Thoracic aorta (tissue), 2 donors: ENCODE measurements at regions not wholly inside any gene's neighbourhood (a gene's known extent, or its start where the extent isn't known, plus 50 kb on each side); places are given as distances from the start of the nearest gene placed in this dataset.
"Not testable (repeated sequence)": the region's sequence is repeated elsewhere in the genome, so short reads cannot be mapped to it uniquely, and the experiment has no call there.

ENCODE experiments used
- ATAC-seq: fragments of 150-250 bp; one replicate; pipeline ENCODE4 v1.8.0; 2017; ENCODE audit warnings: low read depth; ENCODE audit not compliant: insufficient number of reproducible peaks, low FRiP score
- DNase-seq: peaks from one replicate; pipeline ENCODE4 v3.0.0-alpha.2; 2020; ENCODE audit warnings: low spot score
- H3K27ac ChIP-seq, 2 donors: fragments of 200-600 bp; sonication (generic); 1 replicate in 1 of 2; 2 replicates in 1 of 2; pipeline ENCODE4 v1.5.1; 2016; ENCODE audit warnings: mild to moderate bottlenecking in 2 of 2, moderate library complexity in 2 of 2
- H3K27me3 ChIP-seq: fragments of 200-600 bp; sonication (generic); replicated peaks from 2 replicates; pipeline ENCODE4 v1.6.0; 2016; ENCODE audit warnings: mild to moderate bottlenecking; ENCODE audit not compliant: insufficient read depth
- H3K36me3 ChIP-seq: fragments of 200-600 bp; sonication (generic); one replicate; pipeline ENCODE4 v1.5.1; 2016
- H3K4me1 ChIP-seq, 2 donors: fragments of 200-600 bp; sonication (generic); 1 replicate in 1 of 2; 2 replicates in 1 of 2; pipeline versions ENCODE4 v1.5.1 to v1.6.0; 2016; ENCODE audit warnings: low read depth in 2 of 2, mild to moderate bottlenecking in 1 of 2; ENCODE audit not compliant: control insufficient read depth in 1 of 2
- H3K4me3 ChIP-seq: fragments of 200-600 bp; sonication (generic); 2 replicates; pipeline ENCODE4 v1.5.1; 2016; ENCODE audit warnings: mild to moderate bottlenecking
- H3K9me3 ChIP-seq: fragments of 200-600 bp; sonication (generic); 2 replicates; pipeline ENCODE4 v1.5.1; 2016
- TF ChIP-seq, protein P1 (sequence below): fragments of 200-600 bp; sonication (generic); IDR thresholded peaks from one replicate; pipeline ENCODE4 v1.5.1; 2019; ENCODE audit warnings: antibody characterized with exemption

DNA sequence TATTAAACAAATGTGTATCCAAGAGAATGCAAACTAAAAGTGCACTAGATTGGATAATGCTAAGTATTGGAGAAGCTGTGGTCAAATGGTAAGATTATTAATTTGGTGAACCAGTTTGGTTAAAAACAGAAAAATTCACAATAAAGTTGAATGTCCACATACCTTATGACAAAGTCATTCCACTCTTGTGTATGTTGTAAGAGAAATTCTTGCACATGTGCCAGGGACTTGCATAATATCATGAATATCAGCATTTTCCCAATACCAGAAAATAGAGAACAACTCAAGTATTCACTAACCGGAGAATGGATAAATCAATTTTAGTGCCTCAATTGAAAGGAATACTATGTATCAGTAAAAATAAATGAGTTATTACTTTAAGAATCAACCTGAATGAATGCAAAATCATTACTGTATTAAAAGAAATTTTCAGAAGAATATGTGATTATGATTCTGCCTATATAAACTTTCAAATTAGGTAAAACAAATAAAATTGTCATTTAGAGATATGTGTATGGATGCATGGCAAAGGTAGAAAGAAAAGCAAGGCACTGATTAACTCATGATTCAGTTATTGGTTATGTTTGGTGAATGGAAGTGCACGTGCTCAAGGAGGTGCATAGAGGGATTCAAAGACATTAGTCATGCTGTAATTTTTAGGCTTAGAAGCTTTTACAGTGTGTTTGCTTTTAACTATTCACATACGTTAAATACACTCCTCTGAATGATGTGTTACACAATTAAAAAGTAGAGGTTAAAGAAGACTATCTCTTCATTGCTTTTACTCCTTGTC lies 217.4 kb upstream of the KCNK2 start:
- Histone ChIP-seq H3K36me3 (no peaks in the 10 kb centered on the region), H3K9me3 (no peaks in the 10 kb centered on the region), H3K27me3 (no peaks in the 10 kb centered on the region), H3K4me3 (no peak overlapping the region), H3K27ac (no peak overlapping the region), H3K4me1 (no peaks in the 10 kb centered on the region)
- ATAC-seq, result no peak
- TF ChIP-seq, protein P1, sequence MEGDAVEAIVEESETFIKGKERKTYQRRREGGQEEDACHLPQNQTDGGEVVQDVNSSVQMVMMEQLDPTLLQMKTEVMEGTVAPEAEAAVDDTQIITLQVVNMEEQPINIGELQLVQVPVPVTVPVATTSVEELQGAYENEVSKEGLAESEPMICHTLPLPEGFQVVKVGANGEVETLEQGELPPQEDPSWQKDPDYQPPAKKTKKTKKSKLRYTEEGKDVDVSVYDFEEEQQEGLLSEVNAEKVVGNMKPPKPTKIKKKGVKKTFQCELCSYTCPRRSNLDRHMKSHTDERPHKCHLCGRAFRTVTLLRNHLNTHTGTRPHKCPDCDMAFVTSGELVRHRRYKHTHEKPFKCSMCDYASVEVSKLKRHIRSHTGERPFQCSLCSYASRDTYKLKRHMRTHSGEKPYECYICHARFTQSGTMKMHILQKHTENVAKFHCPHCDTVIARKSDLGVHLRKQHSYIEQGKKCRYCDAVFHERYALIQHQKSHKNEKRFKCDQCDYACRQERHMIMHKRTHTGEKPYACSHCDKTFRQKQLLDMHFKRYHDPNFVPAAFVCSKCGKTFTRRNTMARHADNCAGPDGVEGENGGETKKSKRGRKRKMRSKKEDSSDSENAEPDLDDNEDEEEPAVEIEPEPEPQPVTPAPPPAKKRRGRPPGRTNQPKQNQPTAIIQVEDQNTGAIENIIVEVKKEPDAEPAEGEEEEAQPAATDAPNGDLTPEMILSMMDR, result no peak
- DNase-seq, result no peak

DNA sequence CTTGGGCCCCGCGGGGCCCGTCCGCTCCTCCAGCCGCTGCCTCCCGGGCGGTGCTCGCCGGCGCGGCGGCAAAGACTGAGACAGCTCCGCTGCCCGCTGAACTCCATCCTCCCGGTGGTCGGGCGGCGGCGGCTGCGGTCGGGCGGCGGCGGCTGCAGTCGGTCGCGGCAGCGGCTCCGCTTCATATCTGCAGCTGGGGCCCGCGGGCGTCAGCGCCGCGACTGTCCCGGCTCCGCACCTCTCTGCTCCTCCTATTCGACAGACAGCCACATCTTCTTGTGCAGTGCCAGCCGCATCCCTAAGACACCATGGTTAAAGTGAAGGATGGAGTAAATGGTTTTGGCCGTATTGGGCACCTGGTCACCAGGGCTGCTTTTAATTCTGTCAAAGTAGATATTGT lies 212.1 kb upstream of the KCNK2 start:
- not testable (repeated sequence) for DNase-seq, ATAC-seq, H3K36me3 ChIP-seq, H3K27me3 ChIP-seq, H3K9me3 ChIP-seq, H3K27ac ChIP-seq, H3K4me1 ChIP-seq, H3K4me3 ChIP-seq

DNA sequence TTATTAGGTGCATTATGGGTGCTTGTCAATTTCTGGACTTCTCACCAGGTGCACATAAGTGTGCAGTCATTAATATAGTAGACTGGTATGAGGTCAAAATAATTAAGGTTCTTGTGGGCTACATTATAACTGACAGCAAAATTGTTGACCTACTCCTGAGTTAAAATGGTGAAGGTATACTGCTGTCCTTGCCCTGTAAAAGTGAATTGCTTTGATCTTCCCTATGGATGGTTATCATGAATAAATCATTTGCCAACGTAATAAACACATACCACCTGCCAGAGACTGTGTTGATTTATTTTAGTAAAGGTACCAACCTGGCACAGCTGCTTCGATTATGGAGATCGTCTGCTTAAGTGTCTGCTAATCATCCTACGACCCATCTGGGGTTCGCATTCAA lies 201.6 kb upstream of the KCNK2 start:
- TF ChIP-seq, protein P1, result no peak
- no peak overlapping the region for H3K4me3 ChIP-seq
- no peaks in the 10 kb centered on the region for H3K9me3 ChIP-seq
- H3K36me3 ChIP-seq, result no peaks in the 10 kb centered on the region
- no peak for DNase-seq
- no peaks in the 10 kb centered on the region for H3K27me3 ChIP-seq
- no peaks in the 10 kb centered on the region for H3K4me1 ChIP-seq
- no peak for ATAC-seq
- no peak overlapping the region for H3K27ac ChIP-seq

DNA sequence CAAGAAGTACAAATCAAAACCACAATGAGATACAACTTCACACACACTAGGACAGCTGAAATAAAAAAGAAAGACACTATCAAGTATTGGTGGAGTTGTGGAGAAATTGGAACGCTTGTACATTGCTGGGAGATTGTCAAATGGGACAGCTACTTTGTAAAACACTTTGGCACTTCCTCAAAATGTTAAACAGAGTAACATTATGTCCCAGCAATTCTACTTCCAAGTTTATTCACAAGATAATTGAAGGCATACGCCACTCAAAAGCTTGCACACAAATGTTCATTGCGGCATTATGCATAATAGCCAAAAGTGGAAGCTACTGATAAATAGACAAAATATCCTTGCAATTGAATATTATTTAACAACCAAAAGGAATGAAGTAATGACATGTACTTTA lies 199.9 kb upstream of the KCNK2 start:
- TF ChIP-seq, protein P1, result no peak
- Histone ChIP-seq H3K9me3 (no peaks in the 10 kb centered on the region), H3K4me3 (no peak overlapping the region), H3K27ac (no peak overlapping the region), H3K4me1 (no peaks in the 10 kb centered on the region), H3K36me3 (no peaks in the 10 kb centered on the region), H3K27me3 (no peaks in the 10 kb centered on the region)
- DNase-seq (no peak), ATAC-seq (no peak)

DNA sequence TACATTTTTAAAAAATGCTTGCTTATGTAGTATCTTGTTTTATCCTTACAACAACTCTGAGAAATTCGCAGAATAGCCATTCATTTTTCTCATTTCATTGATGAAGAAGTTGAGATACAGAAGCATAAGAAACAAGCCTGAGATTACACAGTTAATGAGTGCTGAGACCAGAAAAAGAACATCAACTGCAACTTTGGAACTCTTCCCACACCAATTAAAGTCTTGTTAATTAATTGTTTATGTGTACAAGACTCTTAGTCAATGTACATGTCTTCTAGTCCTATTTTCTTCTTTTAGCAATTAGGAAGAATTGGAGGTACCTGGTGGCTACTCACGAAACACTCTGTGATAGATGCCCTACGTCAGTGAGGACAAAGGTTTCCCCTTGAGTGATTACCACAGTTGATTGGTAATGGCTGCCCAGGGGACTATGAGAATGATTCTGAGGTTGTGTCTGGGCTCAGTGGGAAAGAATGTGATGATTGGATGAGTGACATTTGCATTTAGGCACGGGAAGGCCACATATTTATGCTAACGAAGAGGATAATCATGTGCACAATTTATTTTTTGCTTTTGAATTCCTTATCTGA lies 187.4 kb upstream of the KCNK2 start:
- no peak for DNase-seq
- Histone ChIP-seq H3K36me3 (no peaks in the 10 kb centered on the region), H3K27me3 (no peaks in the 10 kb centered on the region), H3K4me3 (no peak overlapping the region), H3K27ac (no peak overlapping the region), H3K4me1 (no peaks in the 10 kb centered on the region), H3K9me3 (no peaks in the 10 kb centered on the region)
- TF ChIP-seq, protein P1, result no peak
- ATAC-seq, result no peak
